ENCODE measurements at regions not wholly inside any gene's neighbourhood (a gene's known extent, or its start where the extent isn't known, plus 50 kb on each side); places are given as distances from the start of the nearest gene placed in this dataset.
A peak's percentile ranks its signal among the peaks of the same experiment; 100 is the strongest.

GRCh38 chr17:77266891-77267341 is 126.1 kb downstream of the SEC14L1 start:
- DNase-seq = peak in 1 of 2 experiments; percentile 34

- DNase-seq = no peak
These were observed 129.2 kb downstream of the SEC14L1 start for GRCh38 chr17:77269696-77270681.

- DNase-seq = no peak
These were observed 130.6 kb downstream of the SEC14L1 start for GRCh38 chr17:77271411-77271810.

- no peak for DNase-seq
These were observed 132.8 kb downstream of the SEC14L1 start for GRCh38 chr17:77273397-77274085.

- no peak for DNase-seq
These were observed 133.5 kb downstream of the SEC14L1 start for GRCh38 chr17:77274096-77274845.

- DNase-seq = no peak
These were observed 138.9 kb downstream of the SEC14L1 start for GRCh38 chr17:77279448-77280303.

- peak; percentile 23 to 67 for DNase-seq
These were observed 139.7 kb downstream of the SEC14L1 start for GRCh38 chr17:77280304-77281121.

- DNase-seq = peak; percentile 21 to 84
These were observed 140.5 kb downstream of the SEC14L1 start for GRCh38 chr17:77281122-77281903.

GRCh38 chr17:77281904-77282367 is 141.2 kb downstream of the SEC14L1 start:
- peak in 1 of 2 experiments; percentile 75 for DNase-seq

- peak in 1 of 2 experiments; percentile 55 for DNase-seq
These were observed 142.1 kb downstream of the SEC14L1 start for GRCh38 chr17:77282524-77283515.

- no peak for DNase-seq
These were observed 143.4 kb downstream of the SEC14L1 start for GRCh38 chr17:77284023-77284617.

- DNase-seq = peak; percentile 33 to 82
These were observed 145.0 kb downstream of the SEC14L1 start for GRCh38 chr17:77285594-77286390.

GRCh38 chr17:77286391-77286640 is 145.5 kb downstream of the SEC14L1 start:
- DNase-seq = no peak

- peak; percentile 87 to 89 for DNase-seq
These were observed 146.1 kb downstream of the SEC14L1 start for GRCh38 chr17:77286641-77287431.

GRCh38 chr17:77287432-77288068 is 146.8 kb downstream of the SEC14L1 start:
- DNase-seq = peak; percentile 57 to 78

GRCh38 chr17:77288115-77288619 is 147.4 kb downstream of the SEC14L1 start:
- DNase-seq = peak in 1 of 2 experiments; percentile 61
